WI38 (cell line): ENCODE measurements at regions not wholly inside any gene's neighbourhood (a gene's known extent, or its start where the extent isn't known, plus 50 kb on each side); places are given as distances from the start of the nearest gene placed in this dataset.

Experiments used
- H3K4me3 ChIP-seq: 2 replicates; pipeline ENCODE4 v1.5.1; 2011; ENCODE audit warnings: low read depth, mild to moderate bottlenecking, control low read depth, low read length
- TF ChIP-seq, protein P1 (sequence below): IDR thresholded peaks from 2 replicates; pipeline ENCODE4 v1.5.1; 2012; ENCODE audit warnings: low read depth, mild to moderate bottlenecking, control low read depth, low read length

DNA sequence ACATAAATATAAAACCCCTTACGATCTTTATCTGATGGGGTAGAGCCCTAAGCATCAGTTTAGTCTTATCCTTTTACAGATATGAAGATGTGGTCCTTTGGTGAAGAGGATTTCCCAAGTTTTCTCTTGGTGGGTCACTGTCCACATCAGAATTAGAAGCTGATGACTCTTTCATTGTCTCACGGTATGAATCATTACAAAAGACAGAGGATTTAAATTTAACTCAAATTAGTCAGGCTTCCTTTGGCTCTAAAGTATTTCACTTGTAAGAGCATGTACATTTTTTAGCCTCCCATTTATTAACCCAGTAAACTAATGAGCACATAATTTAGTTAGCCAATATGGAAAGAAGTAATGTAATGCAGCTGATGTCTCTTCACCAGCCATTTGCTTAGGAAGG is 49.9 kb upstream of the TMEM26 start:
- TF ChIP-seq, protein P1, sequence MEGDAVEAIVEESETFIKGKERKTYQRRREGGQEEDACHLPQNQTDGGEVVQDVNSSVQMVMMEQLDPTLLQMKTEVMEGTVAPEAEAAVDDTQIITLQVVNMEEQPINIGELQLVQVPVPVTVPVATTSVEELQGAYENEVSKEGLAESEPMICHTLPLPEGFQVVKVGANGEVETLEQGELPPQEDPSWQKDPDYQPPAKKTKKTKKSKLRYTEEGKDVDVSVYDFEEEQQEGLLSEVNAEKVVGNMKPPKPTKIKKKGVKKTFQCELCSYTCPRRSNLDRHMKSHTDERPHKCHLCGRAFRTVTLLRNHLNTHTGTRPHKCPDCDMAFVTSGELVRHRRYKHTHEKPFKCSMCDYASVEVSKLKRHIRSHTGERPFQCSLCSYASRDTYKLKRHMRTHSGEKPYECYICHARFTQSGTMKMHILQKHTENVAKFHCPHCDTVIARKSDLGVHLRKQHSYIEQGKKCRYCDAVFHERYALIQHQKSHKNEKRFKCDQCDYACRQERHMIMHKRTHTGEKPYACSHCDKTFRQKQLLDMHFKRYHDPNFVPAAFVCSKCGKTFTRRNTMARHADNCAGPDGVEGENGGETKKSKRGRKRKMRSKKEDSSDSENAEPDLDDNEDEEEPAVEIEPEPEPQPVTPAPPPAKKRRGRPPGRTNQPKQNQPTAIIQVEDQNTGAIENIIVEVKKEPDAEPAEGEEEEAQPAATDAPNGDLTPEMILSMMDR: no peak
- H3K4me3 ChIP-seq: no peak overlapping the region
